ENCODE measurements at regions not wholly inside any gene's neighbourhood (a gene's known extent, or its start where the extent isn't known, plus 50 kb on each side); places are given as distances from the start of the nearest gene placed in this dataset.
"Not testable (repeated sequence)": the region's sequence is repeated elsewhere in the genome, so short reads cannot be mapped to it uniquely, and the experiment has no call there.

DNA sequence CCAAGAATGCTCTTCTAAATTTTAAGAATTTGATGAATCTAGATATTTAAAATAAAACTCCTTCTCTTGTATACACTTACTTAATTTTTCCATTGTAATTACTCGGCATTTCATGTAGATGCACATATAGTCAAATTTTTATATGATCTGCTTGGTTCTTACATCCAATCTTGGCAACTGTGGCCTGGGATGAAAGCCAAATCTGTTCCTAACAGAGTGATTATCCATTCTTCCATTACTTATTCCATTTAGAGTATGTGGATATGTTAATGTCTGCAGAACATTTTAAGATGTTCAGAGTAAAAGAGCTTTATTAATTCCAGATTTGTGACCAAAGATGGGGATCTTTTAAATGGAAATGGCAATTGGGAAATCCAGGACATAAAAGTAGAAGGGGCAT lies 144.1 kb upstream of the PDE7B start:
- DNase-seq (ENCODE audit: low read depth in 2 of 2) = no peak

DNA sequence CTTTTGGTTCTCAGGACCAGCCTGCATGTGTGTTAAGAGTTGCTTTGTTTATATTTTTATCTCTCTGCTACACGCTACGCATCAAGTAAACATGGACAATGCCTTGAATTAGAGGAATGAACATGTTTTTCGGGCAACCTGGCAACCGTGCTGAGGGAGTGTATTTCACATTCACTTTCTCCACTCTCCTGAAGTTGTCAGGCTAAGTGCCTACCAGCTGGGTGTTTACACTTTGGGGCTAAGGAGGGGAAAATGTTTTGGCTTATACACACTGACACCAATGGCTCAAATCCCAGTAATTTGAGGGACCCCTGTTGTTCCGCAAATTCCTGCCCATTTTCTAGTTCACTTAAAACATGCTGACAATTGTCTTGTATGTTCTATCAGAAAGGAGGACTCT lies 141.5 kb upstream of the PDE7B start:
- no peak for DNase-seq (ENCODE audit: low read depth in 2 of 2)

DNA sequence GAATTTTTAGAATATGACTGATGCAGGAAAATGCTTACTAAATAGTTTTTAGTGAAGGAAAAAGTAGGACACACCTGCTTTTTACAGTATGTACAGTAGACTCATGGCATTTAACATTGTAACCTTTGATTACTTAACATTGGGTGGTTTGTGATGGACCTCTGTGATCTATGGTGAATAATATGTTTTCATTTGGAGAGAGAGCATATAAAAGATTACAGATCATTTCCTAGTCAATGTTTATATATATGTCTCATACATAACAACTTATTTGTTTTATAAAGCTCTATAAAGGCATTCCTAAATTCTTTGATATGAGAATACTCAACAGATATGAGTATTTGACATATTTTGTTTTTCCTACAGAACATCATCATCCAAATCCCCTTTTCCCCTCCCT lies 129.3 kb upstream of the PDE7B start:
- DNase-seq (ENCODE audit: low read depth in 2 of 2) = no peak

DNA sequence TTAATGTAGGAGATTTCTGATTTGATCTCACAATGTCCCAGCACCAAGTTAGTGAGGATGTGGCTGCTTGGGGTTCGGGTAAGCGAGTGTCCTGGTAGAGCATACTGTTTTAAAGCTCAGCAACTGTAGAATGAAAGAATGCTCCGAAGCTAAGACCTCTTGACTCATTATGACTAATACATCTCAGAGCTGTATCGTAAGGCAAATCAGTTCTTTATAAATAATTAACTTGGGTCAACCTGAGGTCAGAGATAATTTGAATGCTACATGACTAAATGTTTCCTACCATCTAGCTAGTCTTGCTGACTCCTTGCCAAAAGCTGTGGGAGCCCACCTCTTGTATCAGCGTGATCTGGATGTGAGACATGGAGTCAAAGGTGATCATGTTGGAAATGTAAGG lies 128.8 kb upstream of the PDE7B start:
- no peak for DNase-seq (ENCODE audit: low read depth in 2 of 2)

DNA sequence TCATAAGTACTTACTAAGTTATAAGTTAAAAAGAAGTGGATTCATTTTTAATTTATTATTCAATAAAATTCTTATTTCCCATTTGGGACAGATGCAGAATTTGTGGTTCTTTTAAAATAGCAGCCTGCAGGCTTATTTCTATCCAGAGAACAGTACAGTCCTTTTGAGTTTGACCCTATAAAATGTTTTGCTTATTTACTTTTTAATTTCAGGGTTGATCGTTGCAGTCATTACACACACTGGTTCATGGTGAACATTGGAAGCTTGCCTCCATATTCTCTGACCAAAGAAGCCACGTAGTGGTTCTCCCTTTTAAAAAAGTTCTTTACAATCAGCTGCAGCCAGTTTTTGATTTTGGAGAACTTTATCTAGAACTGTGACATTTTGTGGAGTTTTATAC lies 122.9 kb upstream of the PDE7B start:
- DNase-seq (ENCODE audit: low read depth in 2 of 2) = no peak

DNA sequence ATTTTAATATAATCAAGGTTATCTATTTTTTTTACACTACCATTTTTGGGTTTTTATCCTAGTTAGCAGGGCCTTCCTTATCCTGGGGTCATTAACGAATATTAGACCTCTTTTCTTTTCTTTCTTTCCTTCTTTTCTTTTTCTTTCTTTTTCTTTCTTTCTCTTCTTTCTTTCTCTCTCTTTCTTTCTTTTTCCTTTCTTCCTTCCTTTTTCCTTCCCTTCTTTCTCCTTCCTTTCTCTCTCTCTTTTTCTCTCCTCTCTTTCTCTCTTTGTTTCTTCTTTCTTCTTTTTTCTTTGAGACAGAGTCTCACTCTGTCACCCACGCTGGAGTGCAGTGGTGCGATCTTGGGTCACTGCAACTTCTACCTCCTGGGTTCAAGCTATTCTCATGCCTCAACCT lies 120.4 kb upstream of the PDE7B start:
- DNase-seq (ENCODE audit: low read depth in 2 of 2) = no peak

DNA sequence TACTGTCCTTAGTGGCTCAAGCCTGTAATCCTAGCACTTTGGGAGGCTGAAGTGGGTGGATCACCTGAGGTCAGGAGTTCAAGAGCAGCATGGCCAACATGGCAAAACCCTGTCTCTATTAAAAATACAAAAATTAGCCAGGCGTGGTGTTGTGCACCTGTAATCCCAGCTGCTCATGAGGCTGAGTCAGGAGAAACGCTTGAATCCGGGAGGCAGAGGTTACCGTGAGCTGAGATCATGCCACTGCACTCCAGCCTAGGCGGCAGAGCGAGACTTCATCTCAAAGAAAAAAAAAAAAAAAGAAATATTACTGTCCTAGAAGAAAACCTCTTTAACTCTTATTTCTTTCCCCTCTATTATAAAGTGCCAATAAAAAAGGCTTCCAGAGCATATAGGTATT lies 115.2 kb upstream of the PDE7B start:
- DNase-seq (ENCODE audit: low read depth in 2 of 2) = not testable (repeated sequence)

DNA sequence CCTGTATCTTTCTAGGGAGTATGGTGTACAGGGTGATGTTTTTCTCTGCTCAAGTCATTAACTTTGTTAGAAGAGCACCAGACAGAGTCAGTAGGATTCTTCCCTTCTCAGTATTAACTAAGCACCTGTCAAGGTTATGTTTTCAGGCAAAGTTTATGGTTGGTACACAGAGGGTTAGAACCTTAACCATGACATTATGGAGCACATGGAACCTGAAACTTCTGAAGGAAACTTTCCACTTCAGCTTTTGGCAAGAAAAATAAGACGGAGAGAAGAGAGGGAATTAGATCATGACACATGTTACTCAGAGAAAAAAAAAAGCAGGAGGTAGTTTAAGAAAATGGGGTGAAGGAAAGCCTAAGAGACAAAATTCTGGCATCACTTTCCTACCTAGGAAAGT lies 112.9 kb upstream of the PDE7B start:
- DNase-seq (ENCODE audit: low read depth in 2 of 2) = no peak

DNA sequence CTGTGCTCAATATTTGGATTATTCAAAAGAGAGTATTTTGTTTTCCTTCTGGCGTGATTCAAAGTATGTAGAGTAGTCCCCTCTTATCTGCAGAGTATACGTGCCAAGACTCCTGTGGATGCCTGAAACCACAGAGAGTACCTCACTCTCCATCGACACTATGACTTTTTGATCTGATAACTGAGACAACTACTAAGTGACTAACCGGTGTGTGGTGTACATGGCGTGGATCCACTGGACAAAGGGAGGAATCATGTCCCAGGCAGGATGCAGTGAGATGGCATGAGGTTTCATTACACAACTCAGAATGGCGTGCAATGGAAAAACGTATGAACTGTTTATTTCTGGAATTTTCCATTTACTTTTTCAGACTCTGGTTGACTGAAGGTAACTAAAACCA lies 112.2 kb upstream of the PDE7B start:
- no peak for DNase-seq (ENCODE audit: low read depth in 2 of 2)

DNA sequence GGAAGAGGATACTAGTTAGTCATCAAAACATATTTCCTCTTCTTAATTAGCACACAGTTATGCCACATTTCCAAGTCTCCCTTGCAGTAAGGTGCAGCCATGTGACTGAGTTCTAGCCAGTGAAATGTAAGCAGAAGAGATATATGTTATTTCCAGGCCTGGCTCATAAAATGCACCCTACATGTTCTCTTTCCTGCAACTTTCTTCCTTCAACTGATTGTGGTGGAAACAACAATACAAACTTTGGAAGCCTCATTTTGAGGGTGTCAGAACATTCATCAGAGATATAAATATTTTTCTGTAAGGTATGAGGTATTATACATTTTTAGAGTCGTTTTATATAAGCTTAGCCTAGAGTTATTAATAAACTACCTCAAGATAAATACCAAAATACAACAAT lies 110.9 kb upstream of the PDE7B start:
- DNase-seq (ENCODE audit: low read depth in 2 of 2) = no peak

DNA sequence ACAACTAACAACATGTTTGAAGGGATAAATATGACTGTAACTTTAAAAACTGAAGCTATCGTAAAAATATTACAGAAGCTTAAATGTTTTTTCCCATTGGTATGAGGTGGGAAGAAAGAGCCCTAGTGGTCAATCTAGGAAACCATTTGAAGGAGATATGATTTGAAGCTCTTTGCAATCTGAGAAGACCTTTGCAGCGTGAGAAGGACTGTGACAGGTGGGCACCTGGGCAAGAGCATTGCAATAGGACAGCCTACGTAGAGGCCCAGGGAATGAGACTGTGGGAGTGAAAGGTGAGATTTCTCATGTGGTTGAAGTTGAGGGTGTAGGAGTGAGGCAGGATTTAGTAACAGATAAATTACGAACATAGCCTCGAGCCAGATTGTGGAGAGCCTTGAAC lies 108.0 kb upstream of the PDE7B start:
- DNase-seq (ENCODE audit: low read depth in 2 of 2) = no peak

DNA sequence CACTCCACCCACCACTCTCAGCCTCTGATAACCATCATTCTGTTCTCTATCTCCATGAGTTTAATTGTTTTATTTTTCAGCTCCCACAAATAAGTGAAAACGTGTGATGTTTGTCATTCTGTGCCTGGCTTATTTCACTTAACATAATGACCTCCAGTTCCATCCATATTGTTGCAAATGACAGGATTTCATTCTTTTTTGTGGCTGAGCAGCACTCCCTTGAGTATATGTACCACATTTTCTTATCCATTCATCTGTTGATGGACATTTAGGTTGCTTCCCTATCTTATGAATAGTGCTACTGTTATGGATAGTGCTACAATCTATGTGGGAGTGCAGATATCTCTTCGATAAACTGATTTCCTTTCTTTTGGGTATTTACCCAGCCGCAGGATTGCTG lies 103.3 kb upstream of the PDE7B start:
- DNase-seq (ENCODE audit: low read depth in 2 of 2) = no peak

DNA sequence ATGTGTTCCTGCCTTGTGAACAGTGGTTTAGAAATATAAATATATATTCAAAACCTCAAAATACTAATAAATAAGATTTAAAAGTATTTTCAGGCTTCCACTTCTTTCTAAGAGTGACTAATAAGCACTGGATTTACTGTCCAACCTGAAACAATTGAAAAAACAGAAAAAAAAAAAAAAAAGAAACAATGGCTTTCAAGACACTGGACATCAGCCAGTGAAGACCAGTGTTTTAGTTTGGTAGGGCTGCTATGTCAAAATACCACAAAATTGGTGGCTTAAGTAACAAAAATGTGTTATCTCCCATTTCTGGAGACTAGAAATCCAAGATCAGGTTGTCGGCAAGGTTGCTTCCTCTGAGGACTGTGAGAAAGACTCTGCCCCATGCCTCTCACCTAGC lies 101.4 kb upstream of the PDE7B start:
- DNase-seq (ENCODE audit: low read depth in 2 of 2) = no peak

DNA sequence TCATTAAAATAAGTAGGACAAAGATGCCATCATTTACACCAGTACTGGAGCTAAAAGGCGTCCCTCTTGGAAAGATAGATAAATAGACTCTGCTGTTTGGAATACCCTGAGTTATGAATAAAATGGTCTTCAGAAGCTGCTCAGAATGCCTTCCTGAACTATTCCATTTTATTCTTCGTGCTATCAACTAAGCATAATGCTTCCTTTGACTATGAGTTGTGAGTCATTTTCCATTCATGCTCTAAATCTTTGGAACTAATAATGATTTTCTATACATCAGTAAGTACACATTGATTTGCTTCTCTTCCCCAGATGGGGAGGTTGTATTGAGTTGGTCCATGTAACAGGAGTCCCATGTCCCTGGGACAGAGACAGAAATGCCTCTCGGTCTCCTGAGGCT lies 98.3 kb upstream of the PDE7B start:
- no peak for DNase-seq (ENCODE audit: low read depth in 2 of 2)

DNA sequence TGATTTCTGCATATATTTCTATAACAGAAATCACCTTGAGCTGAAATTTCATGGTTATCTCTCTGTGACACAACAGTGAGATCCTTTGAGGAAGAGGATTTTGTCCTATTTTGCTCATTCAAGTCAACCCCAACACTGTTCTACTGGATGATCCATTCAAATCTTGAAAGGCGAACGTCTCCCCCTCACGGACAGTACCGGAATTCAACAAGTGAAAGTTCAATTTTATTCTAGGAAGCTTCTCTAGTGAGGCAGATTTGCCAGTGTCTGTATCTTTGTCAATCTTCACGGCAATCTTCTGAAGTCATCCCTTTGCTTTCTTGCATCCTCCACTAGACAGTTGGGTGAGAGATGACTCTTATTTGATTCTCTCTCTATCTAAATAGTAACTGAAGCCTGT lies 91.7 kb upstream of the PDE7B start:
- no peak for DNase-seq (ENCODE audit: low read depth in 2 of 2)

DNA sequence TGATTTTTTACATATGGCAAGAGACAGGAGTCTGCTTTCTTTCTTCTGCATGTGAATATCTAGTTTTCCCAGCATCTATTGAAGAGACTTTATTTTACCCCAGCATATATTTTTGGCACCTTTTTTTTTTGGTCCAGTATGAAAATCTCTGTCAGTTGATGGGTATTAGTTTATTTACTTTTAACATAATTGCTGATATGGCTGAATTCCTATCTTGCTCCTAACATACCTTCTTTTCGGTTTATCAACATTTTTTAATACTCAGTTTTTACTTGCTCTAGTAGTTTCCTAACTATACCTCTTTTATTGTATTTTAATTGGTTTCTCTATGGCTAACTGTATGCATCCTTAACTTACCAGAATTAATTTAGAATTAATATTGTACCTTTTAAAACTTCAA lies 77.5 kb upstream of the PDE7B start:
- DNase-seq (ENCODE audit: low read depth in 2 of 2) = no peak

DNA sequence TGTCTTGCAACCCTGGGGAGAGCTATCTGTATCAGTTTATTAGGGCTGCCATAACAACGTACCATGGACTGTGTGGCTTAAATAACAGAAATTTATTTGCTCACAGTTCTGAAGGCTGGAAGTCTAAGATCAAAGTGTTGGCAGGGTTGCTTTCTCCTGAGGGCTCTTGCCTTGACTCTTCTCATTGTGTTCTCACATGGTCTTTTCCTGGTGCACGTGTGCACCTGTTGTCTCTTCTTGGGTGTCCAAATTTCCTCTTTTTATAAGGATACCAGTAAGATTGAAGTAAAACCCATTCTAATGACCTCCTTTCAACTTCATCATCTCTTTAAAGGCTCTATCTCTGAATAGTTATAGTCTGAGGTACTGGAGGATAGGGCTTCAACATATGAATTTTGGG lies 72.3 kb upstream of the PDE7B start:
- DNase-seq (ENCODE audit: low read depth in 2 of 2) = no peak

DNA sequence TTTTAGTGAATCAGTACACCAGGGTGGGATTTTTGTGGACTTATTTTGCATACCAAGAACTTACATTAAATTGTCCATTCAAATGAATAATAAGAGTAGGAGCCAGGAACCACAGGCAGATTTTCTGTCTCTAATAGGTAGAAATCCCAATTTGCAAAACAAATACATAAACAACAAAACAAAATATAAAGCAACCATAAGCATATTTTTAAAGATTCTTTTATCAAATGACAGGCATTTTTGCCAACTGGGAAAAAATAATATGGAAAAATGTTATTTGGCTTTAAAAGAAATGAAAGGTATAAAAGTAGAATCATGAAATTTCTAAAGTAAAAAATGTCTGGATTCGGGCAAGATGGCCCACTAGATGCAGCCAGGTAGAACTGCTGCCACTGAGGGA lies 71.2 kb upstream of the PDE7B start:
- no peak for DNase-seq (ENCODE audit: low read depth in 2 of 2)

DNA sequence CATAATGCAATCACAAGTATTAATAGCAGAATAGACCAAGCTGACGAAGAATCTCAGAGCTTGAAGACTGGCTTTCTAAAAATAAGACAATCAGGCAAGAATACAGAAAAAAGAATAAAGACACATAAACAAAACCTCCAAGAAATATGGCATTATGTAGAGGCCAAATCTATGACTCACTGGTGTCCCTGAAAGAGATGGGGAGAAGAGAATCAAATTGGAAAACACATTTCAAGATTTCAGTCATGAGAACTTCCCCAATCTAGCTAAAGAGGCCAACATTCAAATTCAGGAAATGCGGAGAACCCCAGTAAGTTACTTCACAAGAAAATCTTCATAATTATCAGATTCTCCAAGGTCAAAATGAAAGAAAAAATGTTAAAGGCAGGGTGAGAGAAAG lies 69.0 kb upstream of the PDE7B start:
- no peak for DNase-seq (ENCODE audit: low read depth in 2 of 2)

DNA sequence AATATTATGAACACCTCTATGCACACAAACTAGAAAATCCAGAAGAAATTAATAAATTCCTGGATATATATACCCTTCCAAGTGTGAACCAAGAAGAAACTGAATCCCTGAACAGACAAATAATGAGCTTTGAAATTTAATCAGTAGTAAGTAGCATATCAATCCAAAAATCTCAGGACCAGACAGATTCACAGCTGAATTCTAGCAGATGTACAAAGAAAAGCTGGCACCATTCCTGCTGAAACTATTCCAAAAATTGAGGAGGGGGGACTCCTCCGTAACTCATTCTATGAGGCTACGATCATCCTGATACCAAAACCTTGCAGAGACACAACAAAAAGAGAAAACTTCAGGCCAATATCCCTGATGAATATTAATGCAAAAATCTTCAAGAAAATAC lies 67.0 kb upstream of the PDE7B start:
- DNase-seq (ENCODE audit: low read depth in 2 of 2) = no peak

DNA sequence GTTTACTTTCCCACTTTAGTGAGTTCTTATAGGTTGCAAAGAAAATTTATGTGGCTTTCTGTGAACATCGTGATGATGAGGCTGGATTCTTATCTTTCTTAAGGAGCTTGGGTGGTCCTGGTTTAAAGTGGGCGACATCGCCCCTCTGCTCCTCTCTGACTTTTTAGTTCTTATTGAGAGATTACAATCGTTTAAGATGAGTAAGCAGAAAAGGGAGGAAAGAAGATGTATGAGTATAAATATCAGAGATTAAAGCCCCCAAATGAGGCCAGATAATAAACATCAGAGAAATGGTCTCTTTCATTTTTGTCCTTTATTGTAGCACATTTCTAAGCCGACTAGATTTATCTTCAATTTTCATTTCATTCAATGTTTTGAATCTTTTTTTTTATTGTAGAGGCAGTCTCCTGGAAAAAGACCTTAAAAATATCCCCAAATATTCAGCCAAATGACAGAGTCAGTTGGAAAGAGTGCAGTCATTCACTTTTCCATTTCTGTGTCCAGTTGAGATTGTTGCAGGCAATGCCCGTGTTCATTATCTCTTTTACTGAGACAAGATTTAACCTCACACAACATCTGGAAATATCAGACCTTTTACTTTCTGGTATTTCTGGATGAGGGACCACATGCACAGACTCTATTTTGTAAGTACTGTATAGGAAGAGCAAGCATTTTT lies 62.0 kb upstream of the PDE7B start:
- DNase-seq (ENCODE audit: low read depth in 2 of 2) = no peak

DNA sequence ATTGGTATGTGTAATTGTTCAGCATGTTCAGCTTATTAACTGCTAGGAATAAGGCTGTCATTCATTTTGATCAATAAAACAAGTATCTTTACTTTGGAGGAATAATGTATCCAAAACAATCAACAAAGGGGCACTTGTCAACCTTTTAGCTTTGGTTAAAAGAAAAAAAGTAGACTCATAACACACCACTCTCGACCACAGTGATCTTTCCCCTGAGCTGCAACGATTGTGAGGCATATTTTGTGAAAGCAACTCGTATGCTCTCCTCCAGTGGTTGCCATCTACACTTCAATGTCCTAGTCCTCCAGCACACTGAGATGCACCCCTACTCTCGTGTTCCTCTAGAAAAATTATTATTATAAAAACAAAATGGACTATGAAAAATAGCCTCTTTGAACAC lies 60.1 kb upstream of the PDE7B start:
- DNase-seq (ENCODE audit: low read depth in 2 of 2) = no peak

DNA sequence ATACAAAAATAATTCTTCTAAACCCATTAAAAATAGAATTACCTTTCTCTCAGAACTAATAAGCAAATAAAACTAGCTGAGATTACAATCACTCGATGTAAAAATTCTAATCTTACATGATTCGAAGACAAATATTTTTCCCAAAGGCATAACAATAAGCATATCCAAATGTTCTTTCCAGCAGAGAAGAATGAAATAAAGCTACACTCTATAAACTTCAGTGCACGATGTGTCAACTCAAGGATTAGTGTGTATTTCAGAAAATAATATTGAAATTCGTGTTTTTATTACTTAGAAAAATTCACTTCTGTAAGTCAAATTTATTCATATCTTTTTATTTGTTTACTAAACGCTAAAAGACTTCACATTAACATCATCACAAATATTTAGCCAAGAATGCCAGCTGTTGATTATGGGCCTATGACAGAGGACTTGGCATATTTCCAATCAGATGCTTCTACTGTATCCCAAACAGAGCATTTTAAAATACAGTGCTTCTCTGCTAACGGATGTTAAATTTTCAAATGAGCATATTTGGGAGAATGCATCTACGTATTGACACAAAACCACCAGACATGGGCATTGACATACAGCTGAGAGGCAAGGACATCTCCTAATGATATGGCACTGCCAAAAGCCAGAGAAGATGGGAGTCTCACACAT lies 54.7 kb upstream of the PDE7B start:
- DNase-seq (ENCODE audit: low read depth in 2 of 2) = no peak

DNA sequence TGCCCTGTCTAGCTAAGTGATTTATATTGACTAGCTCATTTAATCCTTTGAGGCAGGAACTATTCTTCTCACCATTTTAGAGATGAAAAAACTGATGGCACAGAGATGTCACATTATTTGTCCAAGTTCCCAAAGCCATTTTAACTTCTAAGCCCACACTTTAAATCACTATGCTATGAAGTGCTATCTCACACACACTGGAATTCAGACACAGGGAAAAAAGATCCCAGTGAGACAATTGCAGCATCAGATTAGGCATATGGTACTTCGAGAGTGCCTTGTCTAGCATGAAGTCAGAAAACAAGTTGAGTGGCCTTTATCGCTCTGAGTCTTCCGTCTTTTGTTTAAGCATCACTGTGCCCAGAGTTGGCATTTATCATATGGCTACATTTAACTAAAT lies 54.1 kb upstream of the PDE7B start:
- DNase-seq (ENCODE audit: low read depth in 2 of 2) = no peak

Data from stimulated activated CD8-positive, alpha-beta memory T cell treated with anti-CD3 and anti-CD28 coated beads, Interleukin-2, amount 100 ng/mL, for 1 hour (primary cell).